ENCODE measurements at regions not wholly inside any gene's neighbourhood (a gene's known extent, or its start where the extent isn't known, plus 50 kb on each side); places are given as distances from the start of the nearest gene placed in this dataset.

DNA sequence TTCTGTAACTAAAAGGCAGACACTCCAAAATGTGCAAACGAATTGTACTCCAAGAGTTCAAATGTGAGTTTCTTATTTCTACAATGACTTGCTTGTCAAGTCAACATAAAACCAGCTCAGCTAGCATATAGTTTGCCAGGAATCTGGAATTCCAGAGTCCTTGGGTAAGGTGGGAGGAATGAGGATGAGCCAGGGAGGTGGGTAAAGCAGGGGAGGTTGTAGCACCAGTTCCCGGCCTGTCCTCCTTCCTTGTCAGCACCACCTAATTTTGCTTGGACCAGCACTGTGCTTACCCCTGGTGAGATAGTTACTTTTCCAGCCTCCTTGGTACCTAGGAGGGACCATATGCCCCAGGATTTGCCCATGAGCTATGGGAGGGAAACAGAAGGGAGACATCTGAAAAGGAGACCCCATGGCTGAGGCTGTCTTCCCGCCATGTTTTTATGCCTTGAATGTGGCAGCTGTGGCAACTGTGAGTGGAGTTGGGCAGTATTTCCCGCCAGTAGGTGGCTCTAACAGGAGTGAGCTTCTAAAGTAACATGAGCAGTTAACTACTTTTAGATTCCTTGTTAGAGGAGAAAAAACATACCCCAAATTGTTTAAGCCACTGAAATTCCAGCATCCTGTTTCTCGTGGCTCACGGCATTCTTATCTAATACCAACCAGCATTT lies 302.5 kb downstream of the TENT4A start:
- WGBS (ENCODE audit: extremely low coverage, insufficient read length, low lambda C conversion rate): no CpG with 5 or more reads among the region's 6 CpGs
- no peaks in the 10 kb centered on the region for H3K9me3 ChIP-seq (ENCODE audit: control insufficient read depth, low read depth, low read length)
- H3K4ac ChIP-seq (ENCODE audit: low read depth, low read length): no peak overlapping the region
- H3K79me1 ChIP-seq (ENCODE audit: insufficient read depth, low read depth, low read length, poor library complexity, severe bottlenecking): no peaks in the 10 kb centered on the region
- no peak overlapping the region for H3K27ac ChIP-seq (ENCODE audit: insufficient read length, low read depth, low read length)
- no peaks in the 10 kb centered on the region for H3K36me3 Mint-ChIP-seq (ENCODE audit: insufficient read depth in 1 of 3, low read depth in 3 of 3)
- no peaks in the 10 kb centered on the region for H3K79me2 ChIP-seq (ENCODE audit: insufficient read depth, low read length)
- H3K4me2 ChIP-seq (ENCODE audit: insufficient read depth, insufficient read length, low read length): no peak overlapping the region
- no peak overlapping the region for H4K91ac ChIP-seq (ENCODE audit: insufficient read length, low read depth, low read length)
- H3K27me3 ChIP-seq (ENCODE audit: insufficient read depth, low read length): no peaks in the 10 kb centered on the region
- no peak overlapping the region for H3K14ac ChIP-seq (ENCODE audit: insufficient read depth, low read length)
- H2AK5ac ChIP-seq (ENCODE audit: insufficient read length, low read length): no peak overlapping the region
- H4K20me1 ChIP-seq (ENCODE audit: control insufficient read depth, insufficient read depth, insufficient read length): no peaks in the 10 kb centered on the region
- no peak overlapping the region for H3K27ac Mint-ChIP-seq
- H4K8ac ChIP-seq (replicated peaks; ENCODE audit: insufficient read length, low read depth, low read length): no peak overlapping the region
- H3K18ac ChIP-seq (ENCODE audit: insufficient read length, low read depth, low read length): no peak overlapping the region
- no peak overlapping the region for H3T11ph ChIP-seq (ENCODE audit: low read length)
- H2AFZ ChIP-seq (ENCODE audit: low read length): no peak overlapping the region
- H2BK120ac ChIP-seq (ENCODE audit: low read depth, low read length, poor library complexity, severe bottlenecking): no peak overlapping the region
- no peak overlapping the region for H2BK12ac ChIP-seq (ENCODE audit: insufficient read length, low read depth, low read length)
- no peak overlapping the region for H3K56ac ChIP-seq (ENCODE audit: insufficient read length, low read depth, low read length)
- H3K9ac ChIP-seq (ENCODE audit: extremely low read depth, insufficient read length, low read length): no peak overlapping the region
- no peaks in the 10 kb centered on the region; a peak in 1 of 5 replicates for H3K9me3 Mint-ChIP-seq
- H2BK5ac ChIP-seq (ENCODE audit: insufficient read length, low read length): no peak overlapping the region
- H2BK15ac ChIP-seq (ENCODE audit: low read depth, low read length): no peak overlapping the region
- H3K27me3 Mint-ChIP-seq (ENCODE audit: low read depth): peaks cover 10% of the 10 kb centered on the region
- H3K4me1 Mint-ChIP-seq: no peaks in the 10 kb centered on the region
- H3K23me2 ChIP-seq (ENCODE audit: insufficient read length, low read depth, low read length, poor library complexity, severe bottlenecking): no peaks in the 10 kb centered on the region
- TF ChIP-seq CTCF (conservative IDR thresholded peaks at IDR 0.05): peak; percentile 69
- no peaks in the 10 kb centered on the region for H3K4me1 ChIP-seq (ENCODE audit: insufficient read depth, low read length)
- peak; percentile 64 for DNase-seq
- no peak overlapping the region for H4K5ac ChIP-seq (ENCODE audit: insufficient read length, low read depth, low read length)
- H3K4me3 Mint-ChIP-seq: no peak overlapping the region
- H2BK20ac ChIP-seq (ENCODE audit: low read depth, low read length, poor library complexity, severe bottlenecking): no peak overlapping the region
- no peak overlapping the region for H3K23ac ChIP-seq (ENCODE audit: insufficient read length, low read depth, low read length)

Measured in H9 (cell line).